GM18508 (cell line): ENCODE measurements at regions not wholly inside any gene's neighbourhood (a gene's known extent, or its start where the extent isn't known, plus 50 kb on each side); places are given as distances from the start of the nearest gene placed in this dataset.

Source experiments
- ATAC-seq: cut with Tn5 transposase; IDR thresholded peaks from one replicate; pipeline ENCODE4 v1.9.1; 2021; ENCODE audit warnings: moderate number of reproducible peaks; ENCODE audit not compliant: insufficient read depth, unreplicated experiment

GRCh38 chr17:72064606-72065193, 56.1 kb upstream of the SOX9 start:
- no peak for ATAC-seq

- no peak for ATAC-seq
Observed at GRCh38 chr17:72065556-72065955, 55.3 kb upstream of the SOX9 start.

- no peak for ATAC-seq
Observed at GRCh38 chr17:72068643-72069042, 52.2 kb upstream of the SOX9 start.

GRCh38 chr17:72069586-72070202, 51.1 kb upstream of the SOX9 start:
- no peak for ATAC-seq
